ENCODE measurements at regions not wholly inside any gene's neighbourhood (a gene's known extent, or its start where the extent isn't known, plus 50 kb on each side); places are given as distances from the start of the nearest gene placed in this dataset.

GRCh38 chr1:82549841-82550240, 749.1 kb downstream of the ADGRL2 start:
- TF ChIP-seq CTCF (IDR thresholded peaks at IDR 0.05 in 2 of 3, conservative IDR thresholded peaks at IDR 0.05 in 1 of 3; ENCODE audit: control insufficient read depth in 2 of 3, extremely low read depth in 1 of 3, insufficient read depth in 1 of 3, low read depth in 3 of 3, low read length in 3 of 3) (no peak), SUPT20H (IDR thresholded peaks at IDR 0.05; ENCODE audit: borderline replicate concordance, control insufficient read depth, low read depth, low read length) (no peak), DPF2 (IDR thresholded peaks at IDR 0.05) (no peak)
